ENCODE measurements at regions not wholly inside any gene's neighbourhood (a gene's known extent, or its start where the extent isn't known, plus 50 kb on each side); places are given as distances from the start of the nearest gene placed in this dataset.

- Histone ChIP-seq H3K27ac (replicated peaks in 1 of 4) (no peak overlapping the region), H3K4me3 (no peak overlapping the region), H3K27me3 (no peaks in the 10 kb centered on the region), H3K9me3 (peaks cover 0 to 3% (median 0%) of the 10 kb centered on the region in 4 donors), H3K36me3 (no peaks in the 10 kb centered on the region), H3K4me1 (no peaks in the 10 kb centered on the region)
- DNase-seq (ENCODE audit: extremely low spot score), result no peak
- TF ChIP-seq EP300 (IDR thresholded peaks at IDR 0.05), result no peak
- TF ChIP-seq POLR2AphosphoS5 (IDR thresholded peaks at IDR 0.05), result no peak
- TF ChIP-seq CTCF (IDR thresholded peaks at IDR 0.05), result no peak
- TF ChIP-seq POLR2A (IDR thresholded peaks at IDR 0.05; ENCODE audit: low read depth), result no peak
- intact Hi-C loops (cut with DNase I), result no loop called here
- 76% methylated on average over 3 of the region's 3 CpGs for WGBS
Observed at GRCh38 chr10:44242826-44243225, 142.1 kb downstream of the CXCL12 start.

- peak; percentile 80 for DNase-seq (ENCODE audit: extremely low spot score)
- intact Hi-C loops (cut with DNase I), result no loop called here
- TF ChIP-seq POLR2A (IDR thresholded peaks at IDR 0.05; ENCODE audit: low read depth) (no peak), EP300 (IDR thresholded peaks at IDR 0.05) (no peak), POLR2AphosphoS5 (IDR thresholded peaks at IDR 0.05) (no peak), CTCF (IDR thresholded peaks at IDR 0.05) (no peak)
- Histone ChIP-seq H3K4me1 (no peaks in the 10 kb centered on the region), H3K9me3 (peaks cover 0 to 3% (median 0%) of the 10 kb centered on the region in 4 donors), H3K27ac (replicated peaks in 1 of 4) (no peak overlapping the region), H3K4me3 (no peak overlapping the region), H3K36me3 (no peaks in the 10 kb centered on the region), H3K27me3 (no peaks in the 10 kb centered on the region)
- 61% methylated on average over 2 of the region's 2 CpGs for WGBS
Observed at GRCh38 chr10:44242091-44242490, 142.8 kb downstream of the CXCL12 start.

DNA sequence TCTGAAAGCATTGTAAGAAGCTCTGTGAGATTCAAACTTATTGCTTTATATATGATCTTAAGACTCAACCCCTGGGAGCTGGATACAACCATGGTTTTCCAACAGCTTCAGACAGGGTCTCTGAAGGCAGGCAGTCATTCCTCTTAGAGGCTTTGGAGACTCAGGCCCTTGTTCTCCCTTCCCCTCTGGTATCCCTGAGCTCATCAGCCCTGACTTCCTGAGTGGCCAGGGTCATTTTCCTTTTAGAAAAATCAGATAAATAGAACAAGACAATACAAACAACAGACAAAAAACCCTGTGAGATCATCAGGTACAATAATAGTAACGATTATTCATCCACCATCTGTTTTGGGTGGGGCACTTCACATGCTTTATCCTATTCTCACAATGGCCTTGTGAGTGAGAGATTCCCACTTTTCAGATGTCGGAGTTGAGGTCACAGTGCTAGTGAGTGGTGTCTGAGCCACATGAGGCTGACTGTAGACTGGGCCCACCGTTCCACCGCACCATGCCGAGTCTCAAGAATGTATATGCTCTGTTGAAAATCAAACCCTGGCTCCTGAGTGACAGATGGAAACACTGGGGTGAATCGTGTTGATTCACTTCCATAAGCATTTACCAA lies 144.2 kb downstream of the CXCL12 start:
- no peak overlapping the region for H3K4me3 ChIP-seq
- no peaks in the 10 kb centered on the region for H3K4me1 ChIP-seq
- peak; percentile 75 for DNase-seq (ENCODE audit: extremely low spot score)
- H3K9me3 ChIP-seq, result no peaks in the 10 kb centered on the region
- no peaks in the 10 kb centered on the region for H3K36me3 ChIP-seq
- no peaks in the 10 kb centered on the region for H3K27me3 ChIP-seq
- H3K27ac ChIP-seq (replicated peaks in 1 of 4), result no peak overlapping the region
- 84% methylated on average over 6 of the region's 6 CpGs for WGBS
- intact Hi-C loops (cut with DNase I), result no loop called here
- no peak for TF ChIP-seq POLR2A (IDR thresholded peaks at IDR 0.05; ENCODE audit: low read depth)
- no peak for TF ChIP-seq CTCF (IDR thresholded peaks at IDR 0.05)
- TF ChIP-seq EP300 (IDR thresholded peaks at IDR 0.05), result no peak
- TF ChIP-seq POLR2AphosphoS5 (IDR thresholded peaks at IDR 0.05), result no peak

GRCh38 chr10:44238212-44238611 lies 146.7 kb downstream of the CXCL12 start:
- H3K4me3 ChIP-seq, result no peak overlapping the region
- no peak overlapping the region for H3K27ac ChIP-seq (replicated peaks in 1 of 4)
- 94% methylated on average over 3 of the region's 3 CpGs for WGBS
- TF ChIP-seq POLR2AphosphoS5 (IDR thresholded peaks at IDR 0.05) (no peak), CTCF (IDR thresholded peaks at IDR 0.05) (no peak)
- H3K4me1 ChIP-seq, result peaks cover 2 to 6% (median 5%) of the 10 kb centered on the region in 4 donors
- intact Hi-C loops (cut with DNase I), result no loop called here
- no peaks in the 10 kb centered on the region for H3K9me3 ChIP-seq
- H3K27me3 ChIP-seq, result no peaks in the 10 kb centered on the region
- no peaks in the 10 kb centered on the region for H3K36me3 ChIP-seq
- peak; percentile 70 for DNase-seq (ENCODE audit: extremely low spot score)
